IMR-90 (cell line): ENCODE measurements at regions not wholly inside any gene's neighbourhood (a gene's known extent, or its start where the extent isn't known, plus 50 kb on each side); places are given as distances from the start of the nearest gene placed in this dataset.

Experiments
- ATAC-seq: fragments of 200-7000 bp; cut with Tn5 transposase; 2 replicates; pipeline ENCODE4 v1.9.1; 2020; ENCODE audit warnings: low read depth, mild to moderate bottlenecking, moderate library complexity
- BruUV-seq: library from RNA; stranded (reverse); fragments of 400-500 nt; replicated peaks from 2 replicates; lab custom pipeline; 2021; lab: Mats Ljungman, UMichigan
- CTCF ChIA-PET: fragments of 300-600 bp; formaldehyde crosslinking; extraction: SDS; loops from one replicate; lab custom pipeline; 2021; ENCODE audit warnings: antibody characterized with exemption; lab: Yijun Ruan, JAX
- POLR2A ChIA-PET: fragments of 300-600 bp; sonication (Branson Sonifier 250); formaldehyde crosslinking; loops from one replicate; lab custom pipeline; 2022; ENCODE audit warnings: antibody characterized with exemption; ENCODE audit not compliant: unreplicated experiment; lab: Charles Lee
- DNase-seq: peaks from one replicate; pipeline ENCODE4 v3.0.0; 2013
- H2AFZ ChIP-seq: replicated peaks from 2 replicates; pipeline ENCODE3; 2013; ENCODE audit warnings: low read length, mild to moderate bottlenecking; ENCODE audit not compliant: poor library complexity
- H2AK5ac ChIP-seq: 2 replicates; pipeline ENCODE4 v1.6.1; 2013; ENCODE audit warnings: low read depth, low read length, inconsistent platforms
- H2AK9ac ChIP-seq: replicated peaks from 2 replicates; pipeline ENCODE3; 2013; ENCODE audit warnings: mild to moderate bottlenecking, low read depth, low read length, moderate library complexity; ENCODE audit not compliant: poor library complexity
- H2BK120ac ChIP-seq: 2 replicates; pipeline ENCODE4 v1.6.1; 2013; ENCODE audit warnings: low read depth, low read length, inconsistent platforms
- H2BK15ac ChIP-seq: 3 replicates; pipeline ENCODE4 v1.6.1; 2013; ENCODE audit warnings: low read depth, low read length, inconsistent platforms
- H2BK20ac ChIP-seq: 2 replicates; pipeline ENCODE4 v1.6.1; 2013; ENCODE audit warnings: low read depth, mild to moderate bottlenecking, inconsistent platforms, low read length, moderate library complexity
- H2BK5ac ChIP-seq: 2 replicates; pipeline ENCODE4 v1.6.1; 2013; ENCODE audit warnings: mild to moderate bottlenecking, low read depth, low read length, inconsistent platforms; ENCODE audit not compliant: poor library complexity, severe bottlenecking
- H3K14ac ChIP-seq: replicated peaks from 2 replicates; pipeline ENCODE4 v1.6.1; 2013; ENCODE audit warnings: low read depth, low read length, inconsistent platforms
- H3K18ac ChIP-seq: 2 replicates; pipeline ENCODE4 v1.6.1; 2013; ENCODE audit warnings: low read depth, low read length, control low read depth
- H3K23ac ChIP-seq: 2 replicates; pipeline ENCODE4 v1.6.1; 2013; ENCODE audit warnings: low read depth, low read length, inconsistent platforms
- H3K27ac ChIP-seq: 2 replicates; pipeline ENCODE4 v1.5.1; 2013; ENCODE audit warnings: mild to moderate bottlenecking, control low read depth, low read length; ENCODE audit not compliant: insufficient read depth
- H3K27me3 ChIP-seq: 2 replicates; pipeline ENCODE4 v1.6.1; 2013; ENCODE audit warnings: low read length; ENCODE audit not compliant: control insufficient read depth, insufficient read depth
- H3K36me3 ChIP-seq: 2 replicates; pipeline ENCODE4 v1.6.1; 2013; ENCODE audit warnings: low read length, mixed read lengths; ENCODE audit not compliant: control insufficient read depth, insufficient read depth
- H3K4ac ChIP-seq: 2 replicates; pipeline ENCODE4 v1.6.1; 2013; ENCODE audit warnings: low read depth, low read length, inconsistent platforms
- H3K4me1 ChIP-seq: 2 replicates; pipeline ENCODE4 v1.6.1; 2013; ENCODE audit warnings: low read length, mixed read lengths; ENCODE audit not compliant: control insufficient read depth, insufficient read depth
- H3K4me2 ChIP-seq: 2 replicates; pipeline ENCODE4 v1.6.1; 2013; ENCODE audit warnings: low read depth, mild to moderate bottlenecking, control low read depth, low read length, moderate library complexity
- H3K4me3 ChIP-seq: 2 replicates; pipeline ENCODE4 v1.5.1; 2013; ENCODE audit warnings: low read depth, mild to moderate bottlenecking, control low read depth, low read length, moderate library complexity; ENCODE audit not compliant: insufficient read depth
- H3K56ac ChIP-seq: 2 replicates; pipeline ENCODE4 v1.6.1; 2013; ENCODE audit warnings: low read length, inconsistent platforms; ENCODE audit not compliant: insufficient read depth; ENCODE audit errors: extremely low read depth
- H3K79me1 ChIP-seq, 2 experiments: 2 replicates each; pipeline ENCODE4 v1.6.1; 2013; ENCODE audit warnings: low read length in 2 of 2, inconsistent platforms in 1 of 2, low read depth in 1 of 2
- H3K9ac ChIP-seq: 2 replicates; pipeline ENCODE4 v1.6.1; 2013; ENCODE audit warnings: low read depth, low read length, control low read depth
- H3K9me1 ChIP-seq: 2 replicates; pipeline ENCODE4 v1.6.1; 2013; ENCODE audit warnings: low read length, inconsistent platforms; ENCODE audit not compliant: insufficient read depth
- H3K9me3 ChIP-seq: 2 replicates; pipeline ENCODE4 v1.6.1; 2013; ENCODE audit warnings: low read length; ENCODE audit not compliant: control insufficient read depth, insufficient read depth
- H4K20me1 ChIP-seq: 2 replicates; pipeline ENCODE4 v1.6.1; 2013; ENCODE audit warnings: low read length, inconsistent platforms; ENCODE audit not compliant: insufficient read depth
- H4K5ac ChIP-seq: 2 replicates; pipeline ENCODE4 v1.6.1; 2013; ENCODE audit warnings: mild to moderate bottlenecking, low read depth, low read length, control low read depth
- H4K8ac ChIP-seq, 2 experiments: 2 replicates each; pipeline ENCODE4 v1.6.1; 2013; ENCODE audit warnings: low read depth in 2 of 2, low read length in 2 of 2, control low read depth in 1 of 2, inconsistent platforms in 1 of 2
- H4K91ac ChIP-seq: 2 replicates; pipeline ENCODE4 v1.6.1; 2013; ENCODE audit warnings: low read depth, low read length, inconsistent platforms; ENCODE audit not compliant: insufficient read depth
- BHLHE40 ChIP-seq: fragments of 150-350 bp; IDR thresholded peaks from 2 replicates; pipeline ENCODE4 v1.6.1; 2016; ENCODE audit warnings: mild to moderate bottlenecking, low read depth, low read length
- CEBPB ChIP-seq: IDR thresholded peaks from 2 replicates; pipeline ENCODE4 v1.6.1; 2012; ENCODE audit warnings: low read depth, low read length, improper control_type of control experiment
- CHD1 ChIP-seq: IDR thresholded peaks from 2 replicates; pipeline ENCODE4 v1.6.1; 2012; ENCODE audit warnings: low read depth, low read length, improper control_type of control experiment
- FOS ChIP-seq: fragments of 150-350 bp; IDR thresholded peaks from 2 replicates; pipeline ENCODE4 v1.6.1; 2016; ENCODE audit warnings: low read depth, low read length
- MAFK ChIP-seq: IDR thresholded peaks from 2 replicates; pipeline ENCODE4 v1.6.1; 2012; ENCODE audit warnings: low read depth, low read length, improper control_type of control experiment
- MAZ ChIP-seq: IDR thresholded peaks from 2 replicates; pipeline ENCODE4 v1.6.1; 2012; ENCODE audit warnings: low read depth, mild to moderate bottlenecking, low read length, improper control_type of control experiment, moderate library complexity, borderline replicate concordance
- MXI1 ChIP-seq: IDR thresholded peaks from 2 replicates; pipeline ENCODE4 v1.6.1; 2012; ENCODE audit warnings: low read depth, mild to moderate bottlenecking, low read length, moderate library complexity, borderline replicate concordance
- POLR2A ChIP-seq: IDR thresholded peaks from 2 replicates; pipeline ENCODE4 v1.6.1; 2012; ENCODE audit warnings: mild to moderate bottlenecking, low read depth, low read length
- RCOR1 ChIP-seq: IDR thresholded peaks from 2 replicates; pipeline ENCODE4 v1.6.1; 2012; ENCODE audit warnings: mild to moderate bottlenecking, low read length, improper control_type of control experiment; ENCODE audit not compliant: insufficient replicate concordance
- RFX5 ChIP-seq: IDR thresholded peaks from 2 replicates; pipeline ENCODE4 v1.8.0; 2012; ENCODE audit warnings: low read depth, mild to moderate bottlenecking, low read length, moderate library complexity
- SMC3 ChIP-seq: fragments of 150-350 bp; IDR thresholded peaks from 2 replicates; pipeline ENCODE4 v1.6.1; 2016; ENCODE audit warnings: low read depth, mild to moderate bottlenecking, antibody characterized with exemption, low read length, moderate library complexity
- WGBS, 2 experiments: methylation state at CpG; one replicate each; pipeline versions ENCODE4 v1.1.5 to v1.1.7; 2013; ENCODE audit warnings: missing lambda C conversion rate in 2 of 2; ENCODE audit not compliant: insufficient read length in 1 of 2; ENCODE audit errors: extremely low coverage in 2 of 2; 5-methylcytosine and 5-hydroxymethylcytosine counted together
- dilution Hi-C: fragments of 300-500 bp; cut with HindIII; formaldehyde crosslinking; loops from one replicate; pipeline ENCODE4 v1.14.3; 2018; ENCODE audit warnings: low sequenced_read_pairs; ENCODE audit not compliant: unreplicated experiment
- in situ Hi-C: fragments of 300-500 bp; cut with MboI; formaldehyde crosslinking; loops from 3 replicates; pipeline ENCODE4 v1.14.3; 2019; ENCODE audit warnings: low sequenced_read_pairs, inconsistent platforms, mixed read lengths
- intact Hi-C: fragments of 100-400 bp; cut with micrococcal nuclease; formaldehyde crosslinking; loops from 2 replicates; pipeline ENCODE4 v1.10.0; 2022
- TF ChIP-seq, protein P1 (sequence below): fragments of 150-350 bp; IDR thresholded peaks from 2 replicates; pipeline ENCODE4 v1.6.1; 2016; ENCODE audit warnings: low read depth, mild to moderate bottlenecking, low read length, moderate library complexity, borderline replicate concordance
- TF ChIP-seq, protein P2 (sequence below): fragments of 150-350 bp; IDR thresholded peaks from 2 replicates; pipeline ENCODE4 v1.6.1; 2017; ENCODE audit warnings: mild to moderate bottlenecking, antibody characterized with exemption, low read length, low read depth
- TF ChIP-seq, protein P3 (sequence below): conservative IDR thresholded peaks from 2 replicates; pipeline ENCODE4 v1.5.1; 2012; ENCODE audit warnings: mild to moderate bottlenecking, low read depth, low read length, improper control_type of control experiment

DNA sequence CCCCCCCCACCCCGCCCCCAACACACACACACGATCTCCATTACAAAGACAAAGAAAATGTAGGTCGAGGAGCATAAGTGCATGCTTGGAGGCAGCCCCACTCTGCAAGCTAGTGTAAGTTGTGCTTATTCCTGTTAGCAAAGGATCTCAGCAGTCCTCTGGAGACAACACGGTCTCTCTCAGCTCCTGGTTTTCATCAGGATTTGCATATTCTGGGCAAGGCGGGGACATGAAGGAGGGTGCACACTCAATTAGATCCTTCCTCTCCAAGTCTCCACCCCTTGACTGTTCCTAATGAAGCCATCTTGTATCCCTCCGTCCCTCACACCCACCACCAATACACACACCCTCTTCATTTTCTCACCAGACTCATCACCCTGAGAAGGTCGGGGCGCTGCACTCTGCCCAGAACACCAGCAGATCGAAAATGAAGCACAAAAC lies 63.8 kb downstream of the MRPL46 start:
- CTCF ChIA-PET: no interaction called here
- no peak overlapping the region for H3K4me3 ChIP-seq

More for the DNA sequence above, 63.8 kb downstream of the MRPL46 start:
- no peak overlapping the region for H2AK5ac ChIP-seq
- no CpG with 5 or more reads among the region's 9 CpGs for WGBS, 2 experiments
- ATAC-seq (no peak), DNase-seq (no peak)
- no peaks in the 10 kb centered on the region; the same call in none of the 2 replicates for H3K27me3 ChIP-seq
- H2AFZ ChIP-seq: no peak overlapping the region
- H2BK15ac ChIP-seq: no peak overlapping the region
- no peak overlapping the region for H3K56ac ChIP-seq
- no peak overlapping the region for H3K18ac ChIP-seq
- no peaks in the 10 kb centered on the region for H3K9me1 ChIP-seq
- no peaks in the 10 kb centered on the region for H3K9me3 ChIP-seq
- in situ Hi-C loops (no loop called here), intact Hi-C loops (no loop called here), dilution Hi-C loops (no loop called here)
- POLR2A ChIA-PET: no interaction called here
- H3K36me3 ChIP-seq: no peaks in the 10 kb centered on the region
- H3K4ac ChIP-seq: no peak overlapping the region
- TF ChIP-seq, protein P1, sequence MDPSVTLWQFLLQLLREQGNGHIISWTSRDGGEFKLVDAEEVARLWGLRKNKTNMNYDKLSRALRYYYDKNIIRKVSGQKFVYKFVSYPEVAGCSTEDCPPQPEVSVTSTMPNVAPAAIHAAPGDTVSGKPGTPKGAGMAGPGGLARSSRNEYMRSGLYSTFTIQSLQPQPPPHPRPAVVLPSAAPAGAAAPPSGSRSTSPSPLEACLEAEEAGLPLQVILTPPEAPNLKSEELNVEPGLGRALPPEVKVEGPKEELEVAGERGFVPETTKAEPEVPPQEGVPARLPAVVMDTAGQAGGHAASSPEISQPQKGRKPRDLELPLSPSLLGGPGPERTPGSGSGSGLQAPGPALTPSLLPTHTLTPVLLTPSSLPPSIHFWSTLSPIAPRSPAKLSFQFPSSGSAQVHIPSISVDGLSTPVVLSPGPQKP: no peak
- TF ChIP-seq RFX5 (no peak), MXI1 (no peak), BHLHE40 (no peak), MAFK (no peak), SMC3 (no peak), RCOR1 (no peak), POLR2A (no peak), CHD1 (no peak), FOS (no peak), MAZ (no peak), CEBPB (no peak)
- TF ChIP-seq, protein P2, sequence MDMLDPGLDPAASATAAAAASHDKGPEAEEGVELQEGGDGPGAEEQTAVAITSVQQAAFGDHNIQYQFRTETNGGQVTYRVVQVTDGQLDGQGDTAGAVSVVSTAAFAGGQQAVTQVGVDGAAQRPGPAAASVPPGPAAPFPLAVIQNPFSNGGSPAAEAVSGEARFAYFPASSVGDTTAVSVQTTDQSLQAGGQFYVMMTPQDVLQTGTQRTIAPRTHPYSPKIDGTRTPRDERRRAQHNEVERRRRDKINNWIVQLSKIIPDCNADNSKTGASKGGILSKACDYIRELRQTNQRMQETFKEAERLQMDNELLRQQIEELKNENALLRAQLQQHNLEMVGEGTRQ: no peak
- TF ChIP-seq, protein P3, sequence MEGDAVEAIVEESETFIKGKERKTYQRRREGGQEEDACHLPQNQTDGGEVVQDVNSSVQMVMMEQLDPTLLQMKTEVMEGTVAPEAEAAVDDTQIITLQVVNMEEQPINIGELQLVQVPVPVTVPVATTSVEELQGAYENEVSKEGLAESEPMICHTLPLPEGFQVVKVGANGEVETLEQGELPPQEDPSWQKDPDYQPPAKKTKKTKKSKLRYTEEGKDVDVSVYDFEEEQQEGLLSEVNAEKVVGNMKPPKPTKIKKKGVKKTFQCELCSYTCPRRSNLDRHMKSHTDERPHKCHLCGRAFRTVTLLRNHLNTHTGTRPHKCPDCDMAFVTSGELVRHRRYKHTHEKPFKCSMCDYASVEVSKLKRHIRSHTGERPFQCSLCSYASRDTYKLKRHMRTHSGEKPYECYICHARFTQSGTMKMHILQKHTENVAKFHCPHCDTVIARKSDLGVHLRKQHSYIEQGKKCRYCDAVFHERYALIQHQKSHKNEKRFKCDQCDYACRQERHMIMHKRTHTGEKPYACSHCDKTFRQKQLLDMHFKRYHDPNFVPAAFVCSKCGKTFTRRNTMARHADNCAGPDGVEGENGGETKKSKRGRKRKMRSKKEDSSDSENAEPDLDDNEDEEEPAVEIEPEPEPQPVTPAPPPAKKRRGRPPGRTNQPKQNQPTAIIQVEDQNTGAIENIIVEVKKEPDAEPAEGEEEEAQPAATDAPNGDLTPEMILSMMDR: no peak
- H2BK120ac ChIP-seq: no peak overlapping the region
- no peak overlapping the region for H3K23ac ChIP-seq
- H2BK20ac ChIP-seq: no peak overlapping the region
- H3K4me1 ChIP-seq: no peaks in the 10 kb centered on the region
- no peak overlapping the region for H2AK9ac ChIP-seq
- H3K4me2 ChIP-seq: no peak overlapping the region
- no peaks in the 10 kb centered on the region for H4K20me1 ChIP-seq
- no peaks in the 10 kb centered on the region for H3K79me1 ChIP-seq
- H3K27ac ChIP-seq: no peak overlapping the region
- no peak overlapping the region for H2BK5ac ChIP-seq
- no peak overlapping the region for H3K14ac ChIP-seq
- BruUV-seq: no TSS peak
- no peak overlapping the region for H3K9ac ChIP-seq
- H4K5ac ChIP-seq: no peak overlapping the region
- H4K91ac ChIP-seq: no peak overlapping the region
- H4K8ac ChIP-seq: no peak overlapping the region
